Suppressor macrophage (primary cell): ENCODE measurements at regions not wholly inside any gene's neighbourhood (a gene's known extent, or its start where the extent isn't known, plus 50 kb on each side); places are given as distances from the start of the nearest gene placed in this dataset.

Experiments used
- DNase-seq, 4 experiments: peaks; one replicate each; pipeline ENCODE4 v3.0.0-alpha.2; 2020 to 2022

DNA sequence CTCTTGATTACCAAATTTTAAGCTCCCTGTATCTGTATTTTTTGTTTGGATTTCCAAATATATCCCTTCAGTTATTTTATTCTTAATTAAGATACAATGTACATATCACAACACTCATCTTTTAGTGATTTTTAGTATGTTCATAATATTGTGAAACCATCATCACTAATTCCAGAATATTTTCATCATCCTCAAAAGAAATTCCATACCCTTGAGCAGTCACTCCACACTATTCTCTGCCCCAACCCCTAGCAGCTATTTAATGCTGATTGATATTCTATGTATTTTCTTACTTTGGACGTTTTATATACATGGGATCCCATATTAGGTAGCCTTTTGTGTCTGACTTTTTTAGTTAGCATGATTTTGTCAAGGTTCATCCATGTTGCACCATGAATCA is 127.4 kb upstream of the SLC8A1 start:
- no peak for DNase-seq

DNA sequence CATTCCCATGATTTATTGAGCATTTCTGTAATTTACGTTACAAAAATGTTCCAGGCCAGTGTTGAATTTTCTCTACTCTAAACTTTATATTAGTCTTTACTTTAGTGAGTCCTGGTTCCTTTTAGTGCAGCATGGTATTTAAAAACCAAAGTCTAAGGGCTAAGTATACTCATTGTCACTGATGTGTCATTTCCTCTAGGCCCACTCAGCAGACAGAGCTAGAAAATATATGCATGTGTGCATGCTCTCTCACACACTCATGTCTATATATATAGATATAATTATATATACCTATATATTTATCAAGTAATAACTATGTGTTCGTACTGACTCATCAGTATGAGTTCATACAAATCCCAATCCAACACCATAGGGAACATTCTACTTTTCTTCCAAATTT is 132.5 kb upstream of the SLC8A1 start:
- peak; percentile 2 to 48 (median 24) for DNase-seq

DNA sequence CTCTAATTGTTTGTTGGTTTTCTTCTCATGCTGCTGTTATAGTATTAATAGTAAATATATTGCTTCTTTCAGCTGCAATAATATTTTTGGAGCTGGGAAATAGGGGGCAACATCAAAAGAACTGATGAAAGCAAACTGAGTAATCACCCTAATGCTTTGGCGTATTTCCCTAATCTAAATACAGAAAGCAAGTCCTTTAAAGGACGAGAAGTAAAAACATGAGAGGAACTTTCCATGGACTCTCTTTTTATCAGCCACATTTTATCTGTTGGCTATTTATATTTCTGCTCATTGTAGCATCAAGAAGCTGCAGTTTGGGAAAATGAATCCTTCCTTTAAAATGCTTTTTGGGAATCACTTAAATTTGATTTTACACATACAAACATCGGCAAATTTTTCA is 139.9 kb upstream of the SLC8A1 start:
- no peak for DNase-seq

DNA sequence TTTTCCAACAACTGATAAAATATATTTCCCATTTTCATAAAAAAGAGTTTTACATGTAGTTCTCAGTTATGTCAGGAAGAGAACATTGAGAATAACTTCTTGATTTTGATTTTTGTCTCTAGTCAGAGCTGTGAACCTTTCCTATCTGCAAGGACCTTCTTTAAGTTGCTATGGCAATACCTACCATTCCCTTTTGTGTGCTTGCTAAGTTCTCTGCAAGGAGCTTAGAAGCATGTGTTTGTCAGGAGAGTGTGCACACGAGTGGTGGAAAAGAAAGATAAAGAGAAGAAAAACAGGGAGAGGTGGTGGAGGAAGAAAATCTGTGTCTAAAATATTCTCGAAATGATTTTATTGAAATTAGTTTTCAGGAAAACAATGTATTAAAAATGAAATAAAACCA is 140.3 kb upstream of the SLC8A1 start:
- DNase-seq, result no peak

DNA sequence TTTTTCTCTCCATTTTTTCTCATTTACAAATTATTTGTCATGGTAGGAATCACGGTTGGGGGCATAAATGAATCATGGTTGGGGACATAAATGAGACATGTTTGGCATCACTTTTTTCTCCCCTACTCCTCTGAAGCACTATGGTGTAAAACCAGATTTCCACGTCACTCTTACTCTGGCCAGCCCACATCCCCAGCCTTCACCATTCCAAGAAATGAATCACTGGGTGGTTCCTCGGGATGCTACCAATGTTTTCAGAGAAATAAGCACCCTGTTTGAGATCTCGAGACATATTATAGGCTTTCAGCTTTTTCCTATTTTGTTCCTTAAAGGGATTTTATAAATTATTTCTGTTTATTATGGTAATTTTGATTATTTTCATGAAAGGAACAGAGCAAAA is 155.0 kb upstream of the SLC8A1 start:
- DNase-seq, result no peak

DNA sequence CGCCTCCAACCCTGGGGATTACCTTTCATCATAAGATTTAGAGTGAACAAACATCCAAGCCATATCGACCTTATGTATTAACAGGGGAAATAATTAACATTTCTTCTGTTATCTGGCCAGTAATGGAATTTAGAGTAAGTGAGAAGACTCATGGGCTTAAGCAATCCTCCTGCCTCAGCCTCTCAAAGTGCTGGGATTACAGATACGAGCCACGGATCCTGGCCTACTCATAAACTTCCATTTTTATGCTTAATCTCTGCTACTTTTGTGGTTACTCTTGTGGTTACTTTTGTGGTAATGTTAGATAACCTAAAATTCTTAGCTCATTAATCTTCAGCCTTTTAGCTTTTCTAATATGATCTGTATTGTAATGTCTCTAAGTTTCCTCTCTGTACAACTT is 159.3 kb upstream of the SLC8A1 start:
- no peak for DNase-seq

DNA sequence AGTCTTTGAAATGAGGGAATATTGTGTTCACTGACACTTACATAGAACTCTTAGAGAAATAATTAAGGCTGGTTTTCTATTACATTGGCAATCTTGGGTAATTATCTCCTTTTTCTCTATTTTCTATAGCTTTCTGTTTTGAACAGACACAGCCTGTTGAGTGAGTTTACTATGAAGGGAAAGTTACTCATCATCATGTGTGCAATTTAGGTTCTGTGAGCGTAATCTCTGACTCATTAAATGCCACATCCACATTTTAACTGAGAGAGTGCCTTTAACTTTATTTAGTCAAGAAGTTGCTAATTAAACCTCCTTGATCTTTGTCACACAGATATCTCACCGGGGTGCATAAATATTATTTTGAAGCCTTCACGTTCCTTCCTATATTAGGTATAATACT is 174.0 kb upstream of the SLC8A1 start:
- peak; percentile 32 to 88 (median 74) for DNase-seq

DNA sequence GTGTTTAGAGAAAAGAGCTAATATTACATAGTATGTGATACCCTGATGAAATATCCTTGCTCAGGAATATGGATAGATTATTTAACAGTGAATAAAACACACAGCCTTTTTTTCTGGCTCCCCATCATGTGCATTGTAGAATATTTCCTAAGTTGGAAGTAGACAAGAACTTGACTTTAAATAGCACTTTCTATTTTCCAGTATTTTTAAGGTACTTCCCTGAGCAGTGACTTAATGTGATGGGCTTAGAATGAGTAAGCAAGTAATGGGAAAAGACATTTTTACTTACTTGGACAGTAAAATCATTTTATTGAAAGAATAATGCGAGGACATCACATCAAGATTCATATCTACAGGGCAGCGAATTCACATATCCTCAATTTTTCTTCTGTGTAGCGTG is 176.7 kb upstream of the SLC8A1 start:
- peak in 2 of 4 experiments; percentile 6 to 9 for DNase-seq

DNA sequence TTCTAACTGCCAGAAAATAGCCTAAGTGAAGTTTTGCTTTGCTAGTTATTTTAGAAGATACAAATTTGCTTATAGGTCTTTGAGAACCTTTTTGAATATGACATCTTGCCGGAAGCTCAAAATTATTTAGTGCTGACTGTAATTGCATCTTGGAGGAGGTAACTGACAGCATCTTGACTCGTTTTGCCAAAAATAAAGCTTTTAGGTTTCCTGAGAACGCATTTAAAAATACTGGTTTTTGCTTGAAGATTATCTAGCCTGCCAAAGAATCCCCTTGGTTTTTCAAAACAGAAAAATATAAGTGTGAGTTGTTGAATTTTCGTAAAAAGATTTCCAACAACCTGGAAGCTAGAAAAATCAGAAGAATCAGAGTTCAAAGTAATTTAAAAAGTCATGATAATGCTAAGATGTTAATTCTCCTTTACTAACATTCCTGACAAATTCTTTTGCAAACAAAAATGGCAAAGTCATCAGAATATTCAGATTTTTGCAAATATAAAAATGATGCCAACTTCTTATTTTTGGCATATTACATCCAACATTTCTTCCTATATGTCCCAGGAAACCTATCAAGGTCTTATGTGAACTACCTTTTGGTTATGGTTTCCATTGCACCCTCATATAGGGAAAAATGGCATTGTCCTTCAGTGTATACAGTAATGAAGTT is 178.0 kb upstream of the SLC8A1 start:
- DNase-seq, result no peak

DNA sequence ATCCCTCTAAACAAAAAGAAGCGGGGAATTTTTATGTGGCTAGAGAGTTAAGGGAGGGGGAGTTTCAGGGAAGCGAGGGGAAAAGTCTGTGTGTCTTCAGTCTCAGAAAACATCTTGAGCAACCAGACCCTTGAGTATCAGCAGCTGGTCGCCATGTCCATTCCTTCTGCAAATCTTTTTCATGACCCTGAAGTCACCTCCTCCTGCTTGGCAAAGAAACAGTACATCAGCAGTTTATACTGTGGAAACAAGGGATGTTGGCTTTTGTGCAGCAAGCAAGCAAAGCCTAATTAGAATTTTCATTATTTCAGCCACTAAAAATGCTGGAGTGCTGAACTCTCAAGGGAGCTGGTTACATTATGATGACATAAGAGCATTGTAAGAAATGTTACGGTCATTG is 187.4 kb upstream of the SLC8A1 start:
- no peak for DNase-seq

DNA sequence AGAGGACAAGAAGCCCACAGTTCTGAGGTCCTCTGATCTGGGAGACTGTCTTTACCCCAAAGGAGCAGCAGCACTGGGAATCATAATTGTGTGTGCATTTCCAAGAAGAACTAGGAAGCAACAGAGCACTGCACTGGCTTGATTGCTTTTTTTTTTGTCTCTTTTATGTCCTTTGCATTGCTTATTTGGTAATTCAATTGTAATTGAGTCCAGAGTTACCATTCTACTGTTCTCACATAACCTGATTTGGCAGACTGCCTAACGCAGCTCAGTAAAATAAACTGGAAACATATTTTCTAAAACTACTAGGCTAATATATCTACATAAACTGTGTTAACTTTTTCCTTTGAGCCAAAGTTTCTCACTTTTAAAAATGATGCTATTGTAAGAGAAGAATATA is 190.3 kb upstream of the SLC8A1 start:
- DNase-seq, result no peak

DNA sequence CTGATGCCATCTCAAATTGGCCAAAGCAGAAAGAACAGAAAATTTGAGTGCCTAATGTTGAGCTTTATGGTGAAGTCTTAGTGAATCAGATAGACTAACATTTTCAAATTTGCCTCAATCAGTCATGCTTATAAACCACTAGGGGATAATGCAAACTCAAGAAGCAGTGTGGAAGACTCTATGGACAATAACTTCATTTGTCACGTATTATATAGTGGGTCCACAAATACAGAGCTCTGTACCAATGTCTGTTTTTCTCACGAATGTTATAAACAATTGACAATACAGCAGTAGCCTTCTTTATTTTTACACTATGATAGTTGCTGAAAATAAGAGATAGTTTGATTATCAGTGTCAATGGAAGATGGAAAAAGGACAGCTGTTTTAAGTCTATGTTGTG is 190.8 kb upstream of the SLC8A1 start:
- no peak for DNase-seq

DNA sequence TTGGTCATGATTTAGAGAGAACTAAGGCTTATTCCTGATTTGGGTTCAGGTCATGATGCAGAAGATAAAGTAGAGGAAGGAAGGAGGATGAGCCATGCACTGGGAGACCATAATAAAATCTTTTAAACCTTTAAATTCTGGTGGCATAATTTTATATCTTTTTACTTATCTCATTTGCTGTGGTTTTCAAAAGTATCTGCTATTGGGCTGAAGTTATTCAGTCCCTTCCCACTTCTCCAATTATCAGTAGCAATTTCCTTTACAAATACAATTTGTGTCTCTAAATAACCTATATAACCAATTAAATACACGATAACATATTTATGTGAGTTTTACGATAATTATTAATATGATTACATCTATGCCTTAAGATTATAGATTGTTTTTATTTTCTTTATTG is 194.8 kb upstream of the SLC8A1 start:
- no peak for DNase-seq

DNA sequence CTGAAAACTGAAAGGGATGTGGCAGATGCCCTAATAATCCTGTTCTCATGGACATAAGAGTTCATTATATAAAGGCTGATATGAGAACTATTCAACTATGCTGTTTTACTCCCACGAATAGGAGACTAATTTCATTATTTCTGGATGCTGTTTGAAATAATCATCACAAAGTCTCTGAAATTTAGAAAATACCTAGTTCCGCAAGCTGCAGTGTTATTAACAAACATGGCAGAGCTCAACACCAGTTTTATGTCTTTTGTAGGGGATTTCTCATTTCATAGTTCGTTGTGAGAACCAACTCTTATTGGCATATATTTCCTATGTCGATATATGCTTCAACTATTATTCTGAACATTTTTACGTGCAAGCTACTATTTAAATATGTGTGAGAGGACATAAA is 200.3 kb upstream of the SLC8A1 start:
- DNase-seq, result no peak

DNA sequence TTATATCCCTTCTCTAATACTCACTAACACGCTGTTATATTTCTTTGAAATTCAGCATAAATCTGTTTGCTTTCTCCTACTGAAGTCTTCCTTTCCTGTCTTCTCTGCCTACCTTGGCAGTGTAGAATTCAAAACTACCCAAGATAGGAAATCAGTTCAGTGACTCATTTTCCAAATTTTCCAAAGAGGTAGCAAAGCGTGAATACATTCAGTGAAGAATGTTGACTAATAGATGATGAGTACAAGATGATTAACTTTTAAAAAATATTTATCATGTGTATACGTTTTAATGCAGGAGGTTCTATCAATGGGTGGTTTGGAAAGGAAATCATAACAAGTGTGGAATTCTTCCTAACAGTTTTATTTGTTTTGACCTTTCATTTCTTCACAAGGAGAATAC is 201.9 kb upstream of the SLC8A1 start:
- no peak for DNase-seq

DNA sequence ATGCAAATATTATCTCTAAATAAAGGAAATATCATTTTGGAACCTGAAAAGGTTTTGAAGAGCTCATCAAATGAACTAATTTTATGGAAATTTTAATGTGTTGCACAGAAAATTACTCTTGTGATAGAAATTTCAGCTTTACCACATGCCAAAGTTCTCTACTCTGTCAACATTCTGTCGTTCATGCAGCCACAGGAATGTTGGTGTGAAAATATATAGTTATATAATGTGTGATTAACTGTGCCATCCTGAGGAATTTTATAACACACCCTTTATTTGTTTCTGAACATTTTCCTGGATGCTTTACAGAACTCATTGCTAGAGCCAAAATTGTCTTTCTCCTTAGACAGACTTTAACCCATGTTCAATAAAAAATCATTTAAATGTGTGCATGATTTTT is 202.5 kb upstream of the SLC8A1 start:
- no peak for DNase-seq

DNA sequence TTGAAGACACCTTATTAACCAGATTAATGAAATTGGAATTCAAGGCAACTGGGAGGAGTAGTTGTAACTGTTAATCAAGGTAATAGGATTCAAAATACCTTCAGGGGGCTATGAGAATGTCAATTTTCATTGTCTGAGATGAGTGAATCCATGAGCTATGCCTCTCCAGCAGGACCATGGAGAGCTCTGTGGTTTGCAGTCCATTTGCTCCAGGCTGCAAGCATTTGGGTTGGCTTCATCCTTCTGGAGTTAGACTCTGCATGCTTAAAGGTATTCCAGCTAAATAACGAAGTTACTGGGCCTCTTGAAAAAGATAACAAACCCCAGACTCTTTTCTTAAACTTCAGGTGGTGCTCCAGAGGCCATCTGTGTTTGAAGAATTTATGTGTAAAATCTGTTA is 207.1 kb upstream of the SLC8A1 start:
- peak in 2 of 4 experiments; percentile 7 to 19 for DNase-seq

DNA sequence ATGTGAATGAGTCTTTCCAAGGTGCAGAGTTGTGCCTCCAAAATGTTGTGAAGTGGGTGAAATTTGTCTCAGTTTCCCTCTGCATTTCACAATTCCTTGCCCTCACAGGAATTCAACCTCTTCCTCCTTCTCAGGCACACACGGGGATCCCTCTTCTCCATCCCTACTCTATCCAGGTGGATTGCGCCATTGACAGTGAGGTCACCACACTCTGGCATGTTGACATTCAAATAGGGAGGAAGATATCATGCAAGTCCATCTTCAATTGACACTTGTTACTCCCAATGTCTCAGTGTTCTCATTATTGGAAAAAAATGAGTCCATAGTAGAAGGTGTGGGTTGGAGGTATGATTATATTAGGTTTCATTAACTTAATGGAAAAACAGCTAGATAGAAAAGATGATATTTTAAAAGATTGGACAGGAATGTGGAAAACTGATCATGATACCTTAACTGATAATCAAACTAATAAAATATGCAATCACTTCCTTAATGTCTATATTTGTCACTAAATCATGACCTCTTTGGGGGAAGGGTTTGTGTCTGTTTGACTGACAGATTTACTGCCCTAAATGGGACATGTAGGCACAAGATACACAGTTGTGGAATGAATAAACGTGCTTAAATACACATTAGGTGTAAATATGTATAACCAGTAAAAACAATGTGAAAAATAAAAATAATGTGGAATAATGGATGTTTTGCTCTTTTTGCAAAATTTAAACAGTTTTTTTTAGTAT is 213.8 kb upstream of the SLC8A1 start:
- DNase-seq, result peak in 1 of 4 experiments; percentile 19

DNA sequence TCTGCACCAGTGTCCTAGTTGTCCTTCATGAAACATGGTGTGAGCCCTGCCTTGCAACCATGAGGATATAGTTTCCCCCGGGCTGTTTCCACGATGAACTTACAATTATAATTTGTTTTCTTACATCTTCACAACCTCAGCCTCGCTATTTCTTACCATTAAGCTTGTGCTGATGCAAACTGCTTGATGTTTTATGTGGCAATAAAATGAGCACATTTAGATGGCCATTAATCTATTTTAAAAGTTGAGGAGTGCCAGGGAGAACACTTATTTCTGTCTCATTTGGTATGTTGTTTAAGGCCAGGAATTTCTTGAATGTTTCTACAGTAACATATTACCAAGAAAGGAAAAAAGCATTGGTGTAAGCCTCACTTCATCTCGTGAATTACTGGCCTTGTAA is 214.5 kb upstream of the SLC8A1 start:
- DNase-seq, result no peak

DNA sequence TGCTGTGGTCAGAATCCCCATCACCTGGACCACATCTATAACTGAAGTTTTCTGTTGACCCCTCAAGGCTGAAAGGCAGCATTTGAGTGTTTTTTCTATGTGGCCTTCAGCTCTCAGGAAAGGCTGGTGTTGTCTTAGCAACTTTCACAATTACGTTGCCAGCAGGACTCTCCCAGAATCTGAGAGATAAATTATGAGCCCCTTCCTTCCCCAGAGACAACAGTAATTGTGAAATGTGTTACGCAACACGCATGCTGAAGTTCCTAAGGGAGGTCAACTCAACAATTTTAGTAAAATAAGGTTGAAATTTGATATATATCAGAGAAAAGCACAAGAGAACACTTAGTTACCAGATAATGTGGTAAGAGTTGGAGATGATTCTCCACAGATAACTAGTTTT is 216.5 kb upstream of the SLC8A1 start:
- peak; percentile 31 to 79 (median 49) for DNase-seq

DNA sequence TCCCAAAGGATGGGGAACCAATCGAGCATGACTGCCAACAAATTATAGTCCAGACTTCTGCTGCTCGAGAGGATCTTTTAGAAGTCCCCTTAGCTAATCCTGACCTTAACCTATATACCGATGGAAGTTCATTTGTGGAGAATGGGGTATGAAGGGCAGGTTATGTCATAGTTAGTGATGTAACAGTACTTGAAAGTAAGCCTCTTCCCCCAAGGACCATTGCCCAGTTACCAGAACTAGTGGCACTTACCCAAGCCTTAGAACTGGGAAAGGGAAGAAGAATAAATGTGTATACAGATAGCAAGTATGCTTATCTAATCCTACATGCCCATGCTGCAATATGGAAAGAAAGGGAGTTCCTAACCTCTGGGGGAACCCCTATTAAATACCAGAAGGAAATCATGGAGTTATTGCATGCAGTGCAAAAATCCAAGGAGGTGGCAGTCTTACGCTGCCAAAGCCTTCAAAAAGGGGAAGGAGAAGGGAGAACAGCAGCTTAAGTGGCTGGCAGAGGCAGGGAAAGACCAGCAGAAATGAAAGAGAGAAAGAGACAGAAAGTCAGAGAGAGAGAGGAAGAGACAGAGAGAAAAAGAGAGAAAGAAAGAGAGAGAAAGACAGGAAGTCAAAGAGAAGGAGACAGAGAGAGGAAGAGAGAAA is 224.4 kb upstream of the SLC8A1 start:
- peak; percentile 47 to 72 (median 69) for DNase-seq

DNA sequence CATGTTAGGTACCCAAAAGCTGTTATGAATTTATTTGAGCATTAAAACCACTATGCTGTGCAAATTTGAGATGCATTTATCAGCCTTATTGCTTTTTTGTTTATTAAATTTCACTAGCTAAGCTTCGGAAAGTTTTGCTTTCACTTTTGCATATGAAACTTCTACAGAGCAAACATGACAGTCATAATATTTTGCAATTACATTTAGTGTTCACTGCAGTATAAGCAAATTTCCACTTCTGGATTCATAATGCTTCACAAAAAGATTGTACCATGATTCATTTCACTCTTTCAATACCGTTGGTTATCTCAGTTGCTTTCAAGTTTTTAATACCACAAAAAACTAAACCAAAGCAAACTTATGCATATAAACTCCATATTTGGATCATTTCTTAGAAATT is 228.7 kb upstream of the SLC8A1 start:
- peak in 2 of 4 experiments; percentile 70 to 77 for DNase-seq

DNA sequence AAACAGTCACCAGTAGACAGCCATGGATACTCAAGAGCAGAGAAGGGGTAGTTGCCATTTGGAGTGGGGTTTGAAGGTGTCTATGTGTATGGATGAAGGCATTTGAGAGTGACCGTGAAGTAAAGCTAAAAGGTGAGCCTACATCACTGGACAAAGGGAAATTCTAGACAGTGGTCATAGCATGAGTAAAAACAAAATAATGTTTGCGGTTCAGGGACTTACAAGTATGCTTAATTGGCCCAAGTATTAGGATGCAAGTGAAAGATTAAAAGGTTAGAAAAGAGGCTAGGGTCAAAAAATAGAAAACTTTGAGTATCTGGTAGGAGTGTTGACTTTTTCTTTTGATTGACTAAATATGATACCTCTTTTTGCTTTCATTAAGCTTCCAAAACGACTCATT is 238.1 kb upstream of the SLC8A1 start:
- DNase-seq, result no peak

DNA sequence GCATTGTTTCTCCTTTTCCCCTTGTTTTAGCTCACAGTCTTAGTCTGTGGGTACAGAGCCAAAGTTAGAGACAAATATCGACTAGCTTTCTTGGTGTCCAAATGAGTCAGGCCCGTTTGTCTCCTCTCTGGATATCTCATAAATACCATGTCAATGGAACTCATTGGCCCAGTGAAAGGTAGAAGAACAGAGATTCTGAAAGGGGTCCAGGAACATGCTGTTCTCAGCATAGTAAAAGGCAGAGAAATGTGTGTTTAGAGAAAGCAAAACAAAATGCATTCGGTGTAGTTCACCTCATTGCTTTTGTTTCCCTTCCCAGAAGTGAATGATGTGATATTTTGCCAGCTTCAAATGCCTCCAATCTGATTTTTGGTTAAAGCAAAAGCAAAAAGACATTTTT is 238.6 kb upstream of the SLC8A1 start:
- no peak for DNase-seq
